HG03064 (cell line): ENCODE measurements at regions not wholly inside any gene's neighbourhood (a gene's known extent, or its start where the extent isn't known, plus 50 kb on each side); places are given as distances from the start of the nearest gene placed in this dataset.

Experiments used
- ATAC-seq: cut with Tn5 transposase; IDR thresholded peaks from one replicate; pipeline ENCODE4 v1.9.1; 2021; ENCODE audit warnings: low read depth; ENCODE audit not compliant: unreplicated experiment

GRCh38 chr20:6626805-6627204 is 140.7 kb upstream of the BMP2 start:
- ATAC-seq = no peak

GRCh38 chr20:6623989-6624388 is 143.5 kb upstream of the BMP2 start:
- ATAC-seq = peak; percentile 99

GRCh38 chr20:6622041-6622440 is 145.4 kb upstream of the BMP2 start:
- no peak for ATAC-seq

- no peak for ATAC-seq
These were observed 149.4 kb upstream of the BMP2 start for GRCh38 chr20:6618051-6618450.

- ATAC-seq = no peak
These were observed 151.1 kb upstream of the BMP2 start for GRCh38 chr20:6616421-6616820.

GRCh38 chr20:6614836-6615235 is 152.7 kb upstream of the BMP2 start:
- ATAC-seq = no peak

GRCh38 chr20:6613280-6613861 is 154.1 kb upstream of the BMP2 start:
- no peak for ATAC-seq

- no peak for ATAC-seq
These were observed 154.9 kb upstream of the BMP2 start for GRCh38 chr20:6612606-6612923.

- no peak for ATAC-seq
These were observed 155.4 kb upstream of the BMP2 start for GRCh38 chr20:6611911-6612605.

GRCh38 chr20:6606651-6607050 is 160.8 kb upstream of the BMP2 start:
- no peak for ATAC-seq

GRCh38 chr20:6605055-6605935 is 162.2 kb upstream of the BMP2 start:
- no peak for ATAC-seq

GRCh38 chr20:6604179-6604578 is 163.3 kb upstream of the BMP2 start:
- no peak for ATAC-seq

- ATAC-seq = no peak
These were observed 167.4 kb upstream of the BMP2 start for GRCh38 chr20:6599876-6600735.

GRCh38 chr20:6595704-6596103 is 171.8 kb upstream of the BMP2 start:
- no peak for ATAC-seq

GRCh38 chr20:6590891-6591637 is 176.4 kb upstream of the BMP2 start:
- no peak for ATAC-seq

- no peak for ATAC-seq
These were observed 179.2 kb upstream of the BMP2 start for GRCh38 chr20:6588296-6588695.

GRCh38 chr20:6583134-6583738 is 184.2 kb upstream of the BMP2 start:
- ATAC-seq = peak; percentile 76

- ATAC-seq = no peak
These were observed 185.0 kb upstream of the BMP2 start for GRCh38 chr20:6582449-6582848.

- ATAC-seq = no peak
These were observed 187.0 kb upstream of the BMP2 start for GRCh38 chr20:6580486-6580885.

- no peak for ATAC-seq
These were observed 187.7 kb upstream of the BMP2 start for GRCh38 chr20:6579824-6580223.
